Peyer's patch (tissue), 4 donors: ENCODE measurements at regions not wholly inside any gene's neighbourhood (a gene's known extent, or its start where the extent isn't known, plus 50 kb on each side); places are given as distances from the start of the nearest gene placed in this dataset.

Experiments used
- DNase-seq, 3 donors: peaks; one replicate each; pipeline ENCODE4 v3.0.0-alpha.2; 2017 to 2019
- H3K27ac ChIP-seq, 4 donors: fragments of 200-600 bp; sonication (generic); one replicate each; pipeline ENCODE4 v1.5.1; 2016 to 2019
- H3K27me3 ChIP-seq, 2 donors: fragments of 200-600 bp; sonication (generic); one replicate each; pipeline ENCODE4 v1.5.1; 2019
- H3K36me3 ChIP-seq, 3 donors: fragments of 200-600 bp; sonication (generic); one replicate each; pipeline ENCODE4 v1.5.1; 2016 to 2019
- H3K4me1 ChIP-seq, 4 donors: fragments of 200-600 bp; sonication (generic); one replicate each; pipeline ENCODE4 v1.5.1; 2016 to 2019
- H3K4me3 ChIP-seq, 4 donors: fragments of 200-600 bp; sonication (generic); 1 replicate in 3 of 4; 2 replicates in 1 of 4; pipeline ENCODE4 v1.5.1; 2016 to 2019; ENCODE audit warnings: mild to moderate bottlenecking in 1 of 4
- H3K9me3 ChIP-seq, 4 donors: fragments of 200-600 bp; sonication (generic); one replicate each; pipeline ENCODE4 v1.5.1; 2016 to 2019; ENCODE audit warnings: mild to moderate bottlenecking in 1 of 4
- CTCF ChIP-seq, 6 experiments: fragments of 450-650 bp in 4 of 6; fragments of 200-600 bp in 2 of 6; sonication (generic) in 1 of 6; IDR thresholded peaks; one replicate each; pipeline ENCODE4 v1.5.1; 2017 to 2019; ENCODE audit warnings: antibody characterized with exemption in 6 of 6, mild to moderate bottlenecking in 3 of 6, moderate library complexity in 1 of 6
- POLR2A ChIP-seq, 2 donors: fragments of 450-650 bp; IDR thresholded peaks; one replicate each; pipeline ENCODE4 v1.5.1; 2017; ENCODE audit warnings: antibody characterized with exemption in 2 of 2, mild to moderate bottlenecking in 2 of 2, moderate library complexity in 2 of 2

GRCh38 chrX:121903961-121904360 is 856.6 kb downstream of the GLUD2 start:
- H3K36me3 ChIP-seq, result no peaks in the 10 kb centered on the region
- H3K27ac ChIP-seq, result no peak overlapping the region
- no peaks in the 10 kb centered on the region for H3K9me3 ChIP-seq
- H3K27me3 ChIP-seq, result no peaks in the 10 kb centered on the region
- H3K4me3 ChIP-seq, result no peak overlapping the region
- no peak for DNase-seq
- TF ChIP-seq CTCF (IDR thresholded peaks at IDR 0.05) (no peak), POLR2A (IDR thresholded peaks at IDR 0.05) (no peak)
- no peaks in the 10 kb centered on the region for H3K4me1 ChIP-seq

GRCh38 chrX:121921258-121921657 is 873.8 kb downstream of the GLUD2 start:
- Histone ChIP-seq H3K4me3 (no peak overlapping the region), H3K27ac (no peak overlapping the region), H3K4me1 (no peaks in the 10 kb centered on the region), H3K36me3 (no peaks in the 10 kb centered on the region), H3K9me3 (no peaks in the 10 kb centered on the region), H3K27me3 (no peaks in the 10 kb centered on the region)
- DNase-seq, result no peak
- TF ChIP-seq CTCF (IDR thresholded peaks at IDR 0.05), result no peak
- TF ChIP-seq POLR2A (IDR thresholded peaks at IDR 0.05), result no peak

GRCh38 chrX:121931567-121931966 is 884.2 kb downstream of the GLUD2 start:
- H3K27me3 ChIP-seq, result no peaks in the 10 kb centered on the region
- TF ChIP-seq POLR2A (IDR thresholded peaks at IDR 0.05), result no peak
- TF ChIP-seq CTCF (IDR thresholded peaks at IDR 0.05), result no peak
- H3K9me3 ChIP-seq, result no peaks in the 10 kb centered on the region
- no peak for DNase-seq
- no peak overlapping the region for H3K4me3 ChIP-seq
- no peaks in the 10 kb centered on the region for H3K4me1 ChIP-seq
- H3K36me3 ChIP-seq, result no peaks in the 10 kb centered on the region
- H3K27ac ChIP-seq, result no peak overlapping the region

- H3K36me3 ChIP-seq, result no peaks in the 10 kb centered on the region
- no peaks in the 10 kb centered on the region for H3K4me1 ChIP-seq
- no peaks in the 10 kb centered on the region for H3K27me3 ChIP-seq
- no peak for DNase-seq
- H3K27ac ChIP-seq, result no peak overlapping the region
- no peaks in the 10 kb centered on the region for H3K9me3 ChIP-seq
- H3K4me3 ChIP-seq, result no peak overlapping the region
- no peak for TF ChIP-seq POLR2A (IDR thresholded peaks at IDR 0.05)
- no peak for TF ChIP-seq CTCF (IDR thresholded peaks at IDR 0.05)
These were observed 885.3 kb downstream of the GLUD2 start for GRCh38 chrX:121932688-121933087.

GRCh38 chrX:121949041-121949760 is 901.8 kb downstream of the GLUD2 start:
- no peak for TF ChIP-seq CTCF (IDR thresholded peaks at IDR 0.05)
- no peak for TF ChIP-seq POLR2A (IDR thresholded peaks at IDR 0.05)
- Histone ChIP-seq H3K4me1 (no peaks in the 10 kb centered on the region), H3K36me3 (no peaks in the 10 kb centered on the region), H3K4me3 (no peak overlapping the region), H3K9me3 (no peaks in the 10 kb centered on the region), H3K27ac (no peak overlapping the region), H3K27me3 (no peaks in the 10 kb centered on the region)
- no peak for DNase-seq

- TF ChIP-seq POLR2A (IDR thresholded peaks at IDR 0.05), result no peak
- no peak for TF ChIP-seq CTCF (IDR thresholded peaks at IDR 0.05)
- DNase-seq, result no peak
- H3K36me3 ChIP-seq, result no peaks in the 10 kb centered on the region
- H3K27me3 ChIP-seq, result no peaks in the 10 kb centered on the region
- H3K4me1 ChIP-seq, result no peaks in the 10 kb centered on the region
- H3K27ac ChIP-seq, result no peak overlapping the region
- H3K4me3 ChIP-seq, result no peak overlapping the region
- no peaks in the 10 kb centered on the region for H3K9me3 ChIP-seq
These were observed 911.5 kb downstream of the GLUD2 start for GRCh38 chrX:121958886-121959285.
